Posterior vena cava (tissue), 2 donors: ENCODE measurements at regions not wholly inside any gene's neighbourhood (a gene's known extent, or its start where the extent isn't known, plus 50 kb on each side); places are given as distances from the start of the nearest gene placed in this dataset.

Experiments used
- DNase-seq: peaks from one replicate; pipeline ENCODE4 v3.0.0-alpha.2; 2020; ENCODE audit warnings: low spot score
- intact Hi-C, 2 donors: fragments of 100-400 bp; cut with DNase I; formaldehyde crosslinking; loops; one replicate each; pipeline versions ENCODE4 v1.14.1 to v1.14.2; 2022 to 2023
- donor health status: DM: yes; HTN: yes; CAD: no.
- donor health status: DM: yes; HTN: yes; CAD: no.

DNA sequence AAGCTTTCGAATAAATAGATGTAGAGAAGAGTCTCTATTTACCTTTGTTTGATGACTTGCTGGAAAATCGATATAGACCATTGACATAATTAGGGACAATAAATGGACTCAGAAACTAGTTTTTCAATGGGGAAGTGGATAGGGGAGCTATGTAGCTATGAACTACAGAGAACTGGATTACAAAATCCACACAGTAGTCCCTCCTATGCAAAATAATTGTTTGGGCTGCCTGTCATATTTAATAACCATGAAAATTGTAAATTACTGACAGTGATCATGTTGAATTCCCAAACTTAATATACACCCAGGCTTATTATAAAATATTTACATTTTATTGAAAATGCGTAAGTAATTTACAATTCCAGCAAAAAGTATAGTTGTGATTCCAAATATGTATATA, 333.1 kb upstream of the FAM241A start:
- no peak for DNase-seq
- intact Hi-C loops, result no loop called here

DNA sequence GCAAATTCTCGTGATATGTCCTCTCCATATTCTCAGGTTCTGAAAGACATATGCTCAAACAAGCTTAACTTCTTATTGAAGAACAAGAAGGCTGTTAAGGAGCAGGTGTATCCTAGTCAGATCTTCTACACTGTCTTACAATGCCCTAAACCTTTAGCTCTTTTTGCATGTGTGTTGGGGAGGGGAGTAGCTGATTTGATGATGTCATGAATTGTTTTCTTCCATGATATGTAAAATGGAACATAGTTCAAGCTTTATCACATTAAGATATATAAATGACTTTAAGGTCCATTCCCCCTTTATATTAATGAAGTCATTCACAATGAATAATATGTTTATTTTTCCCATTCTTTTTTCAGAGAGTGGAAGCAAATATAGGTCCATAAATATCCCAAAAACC, 332.5 kb upstream of the FAM241A start:
- no peak for DNase-seq

DNA sequence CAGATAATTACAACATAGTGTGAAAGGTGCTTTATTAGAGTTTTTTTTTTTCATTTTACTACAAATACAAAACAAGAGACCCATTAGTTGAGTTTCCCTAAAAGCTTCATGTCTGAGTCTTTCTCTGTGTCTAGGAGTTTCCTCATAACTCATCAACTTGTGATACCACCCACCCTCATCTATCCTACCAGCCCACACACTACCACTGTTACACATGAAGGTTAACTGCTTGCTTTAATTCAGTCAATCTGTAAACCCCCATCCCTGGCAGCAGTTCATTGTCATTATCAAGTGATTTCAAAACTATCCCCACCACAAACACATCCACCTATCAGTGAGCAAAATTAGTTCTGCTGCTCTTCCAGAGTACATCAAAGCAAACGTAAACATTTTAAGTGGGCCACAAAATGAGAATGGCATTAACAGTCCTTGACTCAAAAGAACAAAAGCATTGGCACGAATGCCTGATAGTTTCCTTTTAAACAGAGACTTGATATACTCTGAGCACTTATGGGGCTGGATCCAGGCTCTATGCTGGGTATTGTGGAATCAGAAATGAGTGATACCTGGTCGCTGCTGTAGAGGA, 331.6 kb upstream of the FAM241A start:
- DNase-seq, result no peak
- intact Hi-C loops, result no loop called here

More for the DNA sequence above, 332.5 kb upstream of the FAM241A start:
- intact Hi-C loops, result no loop called here

DNA sequence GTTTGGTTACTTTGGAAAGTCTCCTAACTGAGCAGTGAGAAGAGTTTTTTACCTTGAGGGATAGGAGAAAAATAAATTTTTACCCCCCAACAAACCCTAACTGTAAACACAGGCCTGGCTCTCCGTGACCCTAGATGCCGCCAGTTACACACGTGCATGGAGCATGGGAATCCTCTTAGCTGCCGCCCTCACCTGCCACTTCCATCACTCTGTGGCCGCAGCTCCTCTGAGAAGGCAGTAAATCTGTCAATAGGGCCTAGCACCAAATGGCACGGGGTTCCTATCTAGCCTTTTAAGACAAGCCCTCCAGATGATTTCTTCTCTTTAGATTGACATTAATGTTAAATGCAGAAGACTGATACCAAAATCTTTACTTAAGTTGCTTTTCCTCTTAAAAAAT, 330.3 kb upstream of the FAM241A start:
- intact Hi-C loops, result no loop called here
- DNase-seq, result no peak

DNA sequence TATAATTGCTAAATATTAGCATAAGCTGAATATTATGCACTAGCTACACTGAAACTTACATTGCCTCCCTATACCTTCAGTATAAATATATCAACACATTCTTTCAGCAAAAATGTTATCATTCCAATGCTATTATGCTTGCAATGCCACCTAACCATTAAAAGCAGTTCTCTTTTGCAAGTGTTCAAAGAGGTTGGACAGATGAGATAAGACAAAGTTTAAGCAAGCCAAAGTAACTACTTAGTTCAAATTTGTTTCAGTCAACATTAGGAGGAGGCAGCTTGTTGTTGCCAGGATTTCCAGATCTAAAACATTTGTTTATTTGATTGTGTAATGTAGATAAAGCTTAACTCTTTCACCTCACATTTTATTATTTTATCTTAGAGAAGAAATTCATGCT, 323.9 kb upstream of the FAM241A start:
- DNase-seq, result no peak
- intact Hi-C loops, result no loop called here

DNA sequence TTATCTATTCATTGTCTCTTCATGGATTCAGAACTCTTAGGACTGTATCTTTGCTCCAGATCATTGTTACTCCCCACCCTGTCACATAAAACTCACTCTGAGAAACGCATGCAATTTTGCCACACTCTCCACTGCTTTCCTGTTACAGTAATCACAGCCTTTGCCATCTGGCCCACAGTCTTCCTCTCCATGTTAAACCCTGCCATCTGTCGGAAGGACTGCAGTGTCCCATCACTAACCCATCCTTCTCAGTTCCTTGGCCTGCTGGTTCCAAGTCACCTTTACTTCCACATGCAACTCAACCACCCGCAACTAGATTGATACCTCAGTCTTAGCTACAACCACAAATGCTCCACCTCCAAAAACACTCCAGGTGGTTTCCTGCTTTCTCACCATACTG, 308.7 kb upstream of the FAM241A start:
- intact Hi-C loops, result no loop called here

DNA sequence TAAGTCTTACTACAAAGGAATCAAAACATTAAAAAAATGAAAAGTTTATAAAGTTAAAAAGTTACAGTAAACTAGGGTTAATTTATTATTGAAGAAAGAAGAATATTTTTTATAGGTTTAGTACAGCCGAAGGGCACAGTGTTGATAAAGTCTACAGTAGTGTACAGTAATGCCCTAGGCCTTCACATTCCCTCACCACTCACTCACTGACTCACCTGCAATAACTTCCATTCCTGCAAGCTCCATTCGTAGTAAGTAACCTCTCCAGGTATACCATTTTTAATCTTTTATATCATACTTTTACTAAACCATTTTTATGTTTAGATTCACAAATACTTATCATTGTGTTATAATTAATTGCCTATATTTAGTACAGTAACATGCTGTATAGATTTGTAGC, 307.5 kb upstream of the FAM241A start:
- no peak for DNase-seq
- intact Hi-C loops, result no loop called here

More for the DNA sequence above, 308.7 kb upstream of the FAM241A start:
- no peak for DNase-seq

DNA sequence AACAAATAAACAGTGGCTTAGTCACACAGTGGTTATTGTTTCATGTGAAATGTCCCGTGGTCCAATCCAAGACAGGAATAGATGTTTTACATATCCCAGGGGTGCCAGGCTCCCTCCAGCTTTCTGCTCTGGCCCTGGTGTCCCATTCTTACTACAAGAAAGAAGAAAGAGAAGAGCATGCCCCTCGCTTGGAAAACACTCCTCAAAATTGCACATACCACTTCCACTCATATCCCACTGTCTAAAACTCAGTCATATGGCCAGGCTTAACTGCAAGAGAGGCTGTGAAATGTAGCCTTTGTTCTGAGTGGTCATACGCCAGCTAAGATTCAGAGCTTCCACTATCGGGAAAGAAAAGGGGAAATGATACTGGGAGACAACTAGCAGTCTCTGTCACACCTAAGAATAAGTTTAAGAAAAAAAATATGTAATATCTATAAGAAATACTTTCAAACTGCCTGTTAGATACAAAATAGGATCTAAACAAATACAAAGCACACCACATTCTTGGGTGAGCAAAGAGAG, 306.8 kb upstream of the FAM241A start:
- DNase-seq, result no peak
- intact Hi-C loops, result no loop called here

DNA sequence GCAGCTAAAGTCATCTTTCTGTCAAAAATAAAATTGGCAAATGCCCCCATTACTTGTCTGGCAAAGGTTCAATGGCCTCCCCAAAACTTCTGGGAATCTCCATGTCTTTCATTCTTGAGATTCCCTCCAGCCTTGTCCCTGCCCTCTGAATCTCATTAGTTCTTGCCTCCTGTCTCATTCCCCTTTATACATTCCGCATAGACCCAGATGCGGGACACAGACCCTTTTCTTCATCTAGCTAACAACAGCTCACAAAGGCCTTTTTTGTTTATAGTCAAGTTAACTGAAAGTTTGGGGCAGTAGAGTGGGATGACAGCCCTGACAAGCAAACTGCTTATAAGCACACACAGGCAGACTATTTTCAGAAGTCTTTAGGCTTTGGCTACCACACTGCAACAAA, 306.1 kb upstream of the FAM241A start:
- no peak for DNase-seq
- intact Hi-C loops, result no loop called here

DNA sequence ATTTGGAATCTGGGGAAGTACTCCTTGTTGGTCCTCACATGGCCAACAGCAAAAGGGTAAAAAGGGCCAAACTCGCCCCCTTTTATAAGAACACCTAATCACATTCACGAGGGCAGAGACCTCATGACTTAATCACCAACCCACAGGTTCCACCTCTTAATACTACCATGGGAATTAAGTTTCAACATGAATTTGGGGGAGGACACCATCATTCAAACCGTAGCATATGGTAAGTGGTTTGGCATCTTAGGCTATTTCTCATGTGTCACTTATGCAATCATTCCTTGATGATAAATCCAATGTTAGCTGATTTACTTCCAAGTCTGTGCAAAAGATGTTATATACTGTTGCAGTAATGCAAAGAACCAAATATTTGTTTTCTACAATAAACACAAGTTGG, 302.9 kb upstream of the FAM241A start:
- intact Hi-C loops, result no loop called here
- no peak for DNase-seq

DNA sequence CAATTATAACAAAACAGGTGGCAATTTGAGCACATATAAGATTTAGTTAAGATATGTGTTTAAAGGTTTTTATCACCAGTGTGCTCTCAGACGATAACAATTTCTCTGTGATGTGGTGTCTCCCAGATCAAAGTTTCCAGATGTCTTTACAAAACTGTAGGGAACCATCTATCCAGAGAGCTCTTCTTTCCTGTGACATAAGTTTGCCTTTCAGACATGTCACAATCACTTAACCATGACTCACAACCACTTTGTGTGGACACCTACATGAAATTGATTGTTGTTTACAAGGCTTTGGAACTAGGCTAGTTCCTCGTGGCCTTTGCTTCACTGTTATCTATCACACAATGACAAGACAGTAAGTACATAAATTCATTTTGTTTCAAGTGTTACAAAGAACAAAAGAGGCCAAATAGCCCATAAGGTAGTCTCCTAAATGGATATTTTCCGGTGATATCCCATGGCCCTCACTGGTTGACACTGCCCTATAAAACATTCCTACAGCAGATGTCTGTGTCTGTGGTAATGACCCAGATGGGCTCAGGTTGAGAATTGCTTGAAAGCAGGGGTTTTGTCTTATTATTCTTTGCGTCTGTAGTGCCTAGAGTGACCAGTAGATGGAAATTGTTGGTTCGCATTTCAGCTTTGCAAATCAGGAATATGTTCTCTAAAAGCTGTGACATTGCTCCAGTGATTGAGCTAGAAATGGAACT, 297.8 kb upstream of the FAM241A start:
- no peak for DNase-seq
- intact Hi-C loops, result no loop called here

DNA sequence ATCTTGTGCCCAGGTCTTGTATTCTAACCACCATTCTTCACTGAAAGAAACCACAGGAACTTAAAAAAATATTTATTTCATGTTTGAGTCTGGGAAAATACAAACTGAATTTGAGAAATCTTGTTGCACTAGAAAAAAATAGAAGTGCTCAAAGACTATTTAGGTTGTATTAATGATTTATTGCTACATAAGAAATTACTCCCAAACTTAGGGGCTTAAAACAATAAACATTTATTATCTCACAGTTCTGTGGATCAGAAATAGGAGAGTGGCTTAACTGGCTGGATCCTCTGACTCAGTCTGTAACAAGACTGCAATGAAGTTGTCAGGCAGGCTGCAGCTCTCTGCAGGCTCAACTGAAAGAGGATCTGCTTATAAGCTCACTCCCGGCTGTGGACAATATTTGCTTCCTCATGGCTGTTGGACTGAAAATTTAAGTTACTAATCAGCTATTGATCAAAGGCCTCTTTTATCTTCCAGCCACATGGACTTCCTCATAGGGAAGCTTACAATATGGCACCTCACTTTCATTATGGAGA, 295.4 kb upstream of the FAM241A start:
- intact Hi-C loops, result no loop called here
- no peak for DNase-seq

DNA sequence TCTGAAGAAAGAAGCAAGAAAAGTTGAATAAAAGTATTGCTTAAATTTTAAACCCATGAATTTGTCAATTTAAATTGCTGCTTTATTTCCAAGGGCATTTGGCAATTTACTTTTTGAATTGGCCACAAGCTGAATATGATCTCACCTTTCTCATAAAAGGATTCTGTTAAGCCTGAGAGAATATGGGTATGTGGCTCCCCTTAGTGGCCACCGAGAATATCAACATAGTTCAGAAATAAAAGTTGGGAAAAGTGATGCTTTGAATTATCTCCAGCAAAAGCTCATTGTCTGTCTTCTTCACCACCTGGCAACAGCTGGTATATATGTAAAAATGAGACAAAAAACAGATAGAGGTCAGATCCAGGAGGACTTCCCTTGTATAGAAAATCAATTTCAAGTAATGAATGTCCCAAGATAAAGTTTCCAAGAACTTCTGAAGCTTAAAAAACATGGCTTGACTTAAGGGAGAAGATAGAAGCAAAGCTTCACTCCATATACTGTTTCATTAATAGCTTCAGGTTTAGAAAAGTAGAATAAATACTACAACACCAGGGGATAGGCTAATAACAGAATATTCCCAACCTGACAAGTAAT, 290.7 kb upstream of the FAM241A start:
- intact Hi-C loops, result no loop called here
- DNase-seq, result no peak

DNA sequence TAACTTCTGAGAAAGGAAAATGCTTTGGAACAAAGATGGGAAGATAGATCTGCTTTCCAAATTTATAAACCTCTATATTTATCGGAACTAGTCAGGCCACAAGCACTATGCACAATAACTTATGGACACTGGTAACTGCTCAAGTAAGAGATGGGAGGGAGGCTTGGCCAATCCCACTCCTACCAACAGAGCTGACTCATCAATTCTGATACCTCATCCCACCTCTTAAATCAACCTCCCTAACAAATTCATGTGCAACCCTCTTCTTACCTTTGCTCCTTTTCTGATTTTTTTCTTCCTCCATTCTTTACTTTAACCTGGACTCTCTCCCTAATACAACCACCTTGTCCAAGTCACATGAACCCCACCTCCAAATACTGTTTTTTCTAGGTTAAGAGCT, 289.9 kb upstream of the FAM241A start:
- intact Hi-C loops, result no loop called here
- DNase-seq, result no peak

DNA sequence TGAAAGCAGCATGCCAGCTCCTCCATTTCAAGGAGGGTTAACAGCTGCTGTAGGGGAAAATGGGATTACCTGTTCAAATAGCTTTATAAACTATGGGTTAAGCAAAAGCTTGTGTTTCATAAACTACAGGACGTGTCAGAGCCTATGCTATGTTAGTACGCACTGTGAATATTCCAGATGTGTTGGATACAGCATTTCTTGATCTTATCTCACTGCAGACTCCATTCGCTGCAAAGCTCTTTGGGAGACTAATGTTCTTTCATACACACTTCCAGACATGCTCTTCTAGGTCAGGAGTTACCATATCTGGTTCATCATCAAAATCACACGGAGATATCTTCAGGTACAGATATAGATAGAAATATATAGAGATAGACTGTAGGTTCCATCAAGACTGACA, 281.2 kb upstream of the FAM241A start:
- DNase-seq, result no peak
- intact Hi-C loops, result no loop called here

DNA sequence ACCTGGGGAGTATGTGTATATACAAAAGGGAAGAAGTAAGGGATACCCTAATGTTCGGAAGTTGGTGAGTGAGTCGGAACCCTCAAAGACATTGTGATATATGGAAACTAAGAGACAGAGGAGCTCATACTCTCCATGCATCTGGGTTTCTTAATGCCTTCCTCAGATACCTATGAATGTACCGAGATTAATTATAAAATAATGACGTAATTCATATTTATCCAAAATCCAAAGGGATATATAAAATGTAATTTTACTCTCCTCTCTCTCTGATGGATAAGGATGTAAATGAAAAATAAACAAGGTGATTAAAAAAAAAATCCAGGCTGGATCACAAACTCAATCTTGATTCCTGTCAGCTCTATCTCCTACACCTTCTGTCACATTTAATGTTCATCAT, 275.9 kb upstream of the FAM241A start:
- no peak for DNase-seq
- intact Hi-C loops, result no loop called here

DNA sequence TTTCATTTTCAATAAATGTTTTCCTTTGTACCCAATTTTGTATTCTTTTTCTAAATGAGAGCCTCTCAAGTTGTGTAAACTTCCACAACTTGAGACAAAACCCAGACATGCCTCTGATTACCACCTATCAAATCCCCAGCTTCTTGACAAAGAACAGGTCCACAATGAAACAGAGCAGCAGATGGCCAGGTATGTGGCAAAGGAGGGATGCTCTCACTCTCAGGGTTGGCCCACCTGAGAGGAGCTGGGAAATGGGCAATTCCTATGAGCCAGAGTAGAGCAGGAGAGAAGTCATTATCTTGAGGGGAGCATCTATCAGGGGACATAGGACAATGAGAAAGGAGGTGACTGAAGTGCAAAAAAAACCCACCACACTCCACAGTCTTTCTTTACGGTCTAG, 273.5 kb upstream of the FAM241A start:
- no peak for DNase-seq
- intact Hi-C loops, result no loop called here

DNA sequence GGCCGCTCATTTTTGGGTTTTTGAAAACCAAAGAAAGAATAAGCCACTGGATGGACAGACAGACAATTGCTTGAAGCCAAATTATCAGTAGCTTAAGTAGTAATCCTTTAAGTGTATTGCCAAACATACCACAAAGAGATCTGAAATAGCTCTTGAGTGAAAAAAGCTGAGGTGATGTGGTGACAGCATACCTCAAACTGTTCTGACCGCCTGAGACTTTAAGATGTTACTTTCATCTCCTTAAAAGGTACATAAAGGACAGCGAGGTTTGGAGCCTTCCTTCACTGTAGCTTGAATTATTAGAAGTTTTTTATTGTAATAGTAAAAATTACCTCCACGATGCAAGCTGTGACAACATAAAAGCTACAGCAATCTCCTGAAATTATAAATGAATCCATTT, 271.5 kb upstream of the FAM241A start:
- intact Hi-C loops, result no loop called here
- DNase-seq, result no peak

DNA sequence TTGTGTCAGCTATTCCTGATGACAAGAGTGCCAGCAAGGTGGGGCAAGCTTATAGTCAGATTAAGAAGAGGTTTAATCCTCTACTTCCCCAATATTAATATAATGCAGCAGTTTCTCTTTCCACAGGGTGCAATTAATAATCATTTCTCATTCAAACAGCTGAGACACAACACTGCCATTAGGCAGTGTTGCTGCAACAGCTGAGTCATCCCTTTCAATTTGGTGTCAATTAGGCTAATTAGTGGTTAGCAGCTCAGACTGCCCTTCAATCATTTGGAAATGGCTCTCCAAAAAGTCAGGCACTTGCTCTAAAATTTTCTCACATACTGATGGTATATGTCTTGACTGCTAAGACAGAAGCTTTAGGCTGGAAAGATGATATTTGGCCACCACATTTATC, 265.7 kb upstream of the FAM241A start:
- intact Hi-C loops, result no loop called here
- no peak for DNase-seq

DNA sequence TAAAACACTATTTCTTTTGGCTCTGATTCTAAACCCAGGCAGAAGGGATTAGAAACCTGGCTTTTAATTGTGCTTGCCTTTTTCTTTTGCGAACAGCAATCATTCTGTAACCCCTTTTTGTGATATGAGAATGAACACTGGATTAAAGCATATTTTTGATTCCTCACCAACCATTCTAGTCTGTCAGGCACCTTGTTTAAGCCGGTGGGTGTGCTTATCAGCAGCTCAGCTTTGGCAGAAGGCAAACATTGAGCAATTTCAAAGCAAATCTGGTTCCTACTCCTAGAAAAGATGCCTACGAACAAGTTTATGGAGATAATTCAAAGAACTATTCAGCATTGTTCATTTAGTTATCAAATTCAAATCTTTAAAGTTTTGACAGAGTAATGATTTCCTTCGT, 265.1 kb upstream of the FAM241A start:
- no peak for DNase-seq
- intact Hi-C loops, result no loop called here

DNA sequence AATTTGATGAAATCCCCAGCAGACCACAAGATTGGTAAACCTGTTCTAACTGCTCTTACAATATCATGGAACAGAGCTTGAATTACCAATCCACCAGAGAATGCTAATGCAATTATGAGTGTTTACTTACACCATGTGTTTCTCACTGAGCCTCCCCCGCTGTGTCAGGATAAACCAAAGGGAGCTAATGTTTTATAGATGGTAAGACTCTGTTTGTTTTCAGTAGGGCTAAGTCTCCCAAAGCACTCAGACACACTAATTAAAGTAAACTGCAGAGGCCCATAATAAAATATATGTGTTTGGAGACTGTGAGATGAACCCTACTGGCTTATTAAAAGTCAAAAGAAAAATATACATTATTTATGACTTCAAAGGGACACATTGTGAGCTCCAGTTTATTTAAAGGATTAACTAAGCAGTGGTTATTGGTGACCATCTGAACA, 261.7 kb upstream of the FAM241A start:
- DNase-seq, result no peak
- intact Hi-C loops, result no loop called here
